Fibroblast of skin of left biceps (primary cell): ENCODE measurements at regions not wholly inside any gene's neighbourhood (a gene's known extent, or its start where the extent isn't known, plus 50 kb on each side); places are given as distances from the start of the nearest gene placed in this dataset.
A peak's percentile ranks its signal among the peaks of the same experiment; 100 is the strongest.

Experiments
- DNase-seq, 2 experiments: peaks; one replicate each; pipeline ENCODE4 v3.0.0-alpha.2; 2013; ENCODE audit warnings: low read depth in 2 of 2

DNA sequence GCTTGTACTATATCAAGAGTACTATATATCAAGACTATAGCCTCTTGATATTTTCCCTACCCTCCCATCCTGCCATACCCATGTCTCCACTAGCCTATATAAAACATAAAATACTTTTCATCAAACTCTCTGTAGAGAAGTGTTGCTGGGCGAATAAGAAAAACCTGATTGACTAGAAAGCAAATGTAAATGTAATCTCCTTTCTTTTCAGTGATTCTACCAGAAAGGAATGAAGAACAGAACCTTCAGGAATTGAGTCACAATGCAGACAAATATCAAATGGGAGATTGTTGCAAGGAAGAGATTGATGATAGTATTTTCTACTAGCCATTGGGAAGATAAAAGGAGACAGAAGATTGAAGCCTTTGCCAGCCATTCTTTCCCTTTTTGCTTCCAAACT, 89.2 kb downstream of the KCNRG start:
- no peak for DNase-seq

DNA sequence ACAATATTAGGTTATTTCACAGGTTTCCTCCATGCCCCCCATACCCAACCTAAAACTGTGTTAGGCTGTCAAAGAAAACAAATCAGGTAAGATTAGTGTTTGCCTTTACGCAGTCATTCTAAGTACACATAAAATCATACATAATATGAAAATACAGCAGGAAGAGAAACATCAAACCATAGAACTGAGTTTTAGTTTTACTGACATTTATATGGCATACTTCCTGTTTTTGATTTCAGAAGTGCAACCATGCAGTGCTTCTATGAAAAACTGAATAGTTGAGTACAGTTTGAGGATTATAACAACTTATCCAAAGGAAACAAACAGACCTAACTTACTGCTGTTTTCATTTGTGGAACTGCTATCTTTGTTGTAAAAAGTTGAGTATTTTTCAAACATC, 91.3 kb downstream of the KCNRG start:
- DNase-seq: no peak

DNA sequence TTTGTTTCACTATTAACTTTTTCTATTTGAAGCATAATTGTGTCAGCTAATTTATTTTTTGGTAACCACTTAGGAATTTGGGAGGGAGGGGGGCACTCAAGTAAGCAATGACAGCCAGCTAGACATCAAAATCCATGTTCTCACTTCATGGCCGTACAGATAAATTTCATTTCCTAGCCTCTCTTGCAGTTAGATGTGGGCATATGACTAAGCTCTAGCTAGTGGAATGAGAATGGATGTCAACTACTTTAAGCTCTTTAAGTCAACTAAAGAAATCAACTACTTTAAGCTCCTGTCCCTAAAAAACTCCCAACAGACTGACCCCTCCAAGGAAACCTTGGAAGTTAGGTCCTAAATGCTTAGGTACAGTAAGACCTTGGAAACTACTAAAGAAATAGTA, 92.0 kb downstream of the KCNRG start:
- no peak for DNase-seq

DNA sequence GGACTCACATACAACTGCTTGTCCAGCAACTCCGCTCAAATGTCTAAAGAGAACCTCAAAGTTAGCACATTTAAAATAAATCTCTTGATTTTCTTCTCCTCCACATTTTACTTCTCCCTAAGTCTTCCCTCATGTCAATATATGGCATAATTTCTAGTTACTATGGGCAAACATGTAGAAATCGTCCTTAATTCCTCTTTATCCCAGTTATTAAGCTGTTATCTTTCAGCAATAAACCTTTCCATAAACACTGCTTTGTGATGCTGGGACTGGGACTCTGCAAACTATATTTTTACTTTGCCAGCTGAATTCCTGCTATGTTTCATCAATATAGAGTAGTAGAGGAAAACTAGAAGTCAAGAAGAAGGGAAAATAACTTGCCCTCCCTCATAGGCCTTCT, 99.7 kb downstream of the KCNRG start:
- no peak for DNase-seq

DNA sequence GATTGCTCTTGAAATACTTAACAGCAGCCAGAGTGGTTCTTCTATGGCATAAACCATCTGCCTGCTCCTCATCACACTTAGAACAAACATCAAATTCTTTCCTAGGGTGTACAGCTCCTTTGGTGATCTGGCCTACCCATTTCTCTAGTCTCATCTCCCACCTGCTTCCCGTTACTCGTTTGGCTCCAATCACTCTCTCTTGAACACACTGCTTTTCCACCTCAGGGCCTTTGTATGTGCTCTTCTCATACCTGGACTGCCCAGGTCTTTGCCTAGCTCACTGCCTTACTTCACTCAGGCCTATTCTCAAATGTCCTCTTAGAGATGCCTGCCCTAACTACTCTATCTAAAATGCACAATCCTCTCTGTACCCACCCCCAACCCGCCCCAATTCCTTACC, 100.5 kb downstream of the KCNRG start:
- no peak for DNase-seq

DNA sequence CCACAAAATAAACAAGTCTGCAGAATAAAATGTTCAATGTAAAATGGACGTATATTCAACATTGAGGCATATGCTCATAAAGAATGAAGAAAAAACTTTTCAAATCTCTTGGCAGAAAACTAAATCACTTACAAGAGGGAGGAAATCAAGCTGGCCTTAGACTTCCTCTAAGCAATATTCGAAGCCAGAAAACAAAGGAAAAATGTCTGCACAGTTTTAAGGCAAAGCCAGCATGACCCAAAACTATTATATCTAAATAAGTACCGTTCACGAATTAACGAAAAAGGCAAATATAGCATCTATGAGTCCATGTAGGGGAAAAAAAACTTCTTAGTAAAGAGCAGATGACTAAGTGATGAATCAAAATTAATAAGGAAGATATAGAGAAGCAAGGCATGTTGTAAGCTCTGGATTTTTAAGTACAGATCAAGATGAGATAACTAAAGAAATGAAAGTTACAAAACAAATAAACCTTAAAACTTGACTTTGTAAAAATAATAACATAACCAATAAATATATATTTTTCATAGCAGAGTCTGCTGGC, 101.3 kb downstream of the KCNRG start:
- no peak for DNase-seq

DNA sequence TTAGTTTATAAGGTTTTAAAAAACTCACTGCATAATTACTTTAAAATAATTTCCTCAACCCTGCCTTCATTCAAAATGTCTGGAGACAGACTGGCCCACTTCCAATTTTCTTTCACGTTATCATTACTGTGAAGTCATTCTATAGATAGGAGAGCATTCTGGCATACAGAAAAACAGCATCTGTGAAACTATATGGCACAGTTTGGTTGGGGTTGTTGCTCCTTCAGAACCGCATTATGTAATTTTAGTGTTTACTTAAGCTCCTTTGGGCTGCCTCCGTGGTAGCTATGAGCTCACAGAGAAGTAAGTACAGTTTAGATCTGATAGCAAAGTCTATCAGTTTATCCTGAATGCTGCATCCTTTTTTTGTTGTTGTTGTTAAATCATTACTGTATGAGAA, 104.3 kb downstream of the KCNRG start:
- no peak for DNase-seq

DNA sequence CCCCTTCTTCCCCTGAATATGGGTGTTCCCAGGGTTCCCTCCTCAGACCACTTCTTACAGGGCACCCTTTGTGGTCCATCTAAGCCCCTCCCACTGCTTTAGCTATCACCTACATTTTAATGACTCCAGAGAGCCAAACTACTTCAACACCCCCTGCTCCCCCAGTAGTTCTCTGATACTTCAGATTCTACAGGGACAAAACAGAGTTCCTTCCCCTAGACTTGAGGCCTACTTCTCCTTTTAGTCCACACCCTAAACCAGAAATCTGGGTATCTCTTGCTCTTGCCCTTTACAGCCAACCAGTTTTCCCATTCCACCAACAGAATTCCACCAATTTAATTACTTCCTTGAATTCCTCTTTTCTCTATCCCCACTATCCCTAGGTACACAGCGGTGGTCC, 107.2 kb downstream of the KCNRG start:
- DNase-seq: no peak

DNA sequence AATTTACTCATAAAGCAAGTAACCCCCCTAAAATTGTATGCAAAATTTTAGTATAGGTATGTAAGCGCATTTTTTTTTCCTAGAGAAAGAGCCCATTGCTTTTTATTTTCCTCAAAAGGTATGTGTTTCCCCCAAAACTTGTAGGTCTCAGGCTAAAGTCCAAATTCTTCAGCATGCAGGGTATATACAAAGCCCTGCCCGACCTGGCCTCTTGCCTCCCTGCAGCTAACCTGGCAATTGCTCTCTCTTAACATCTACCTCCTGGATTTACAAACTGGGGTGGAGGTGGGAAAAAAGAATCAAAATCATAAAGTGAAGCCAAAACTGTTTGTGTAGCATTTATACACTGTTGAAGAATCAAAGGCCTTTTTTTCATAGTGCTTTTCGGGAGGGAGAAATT, 107.8 kb downstream of the KCNRG start:
- DNase-seq: no peak

DNA sequence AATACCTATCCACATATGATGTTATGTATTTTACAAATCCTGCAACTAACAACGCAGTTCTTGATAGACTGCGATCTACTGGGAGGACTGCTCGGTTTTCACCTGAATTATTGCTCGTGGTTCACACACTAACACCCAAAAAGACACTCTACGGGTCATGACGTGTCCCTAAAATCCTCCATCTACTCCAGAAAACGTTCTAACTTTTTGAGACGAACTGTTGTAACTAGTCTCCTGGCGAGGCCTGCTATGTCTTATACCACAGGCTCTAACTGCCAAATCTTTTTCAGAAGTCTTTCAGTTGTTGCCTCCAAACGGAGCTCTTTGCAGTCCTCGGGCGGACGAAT, 108.2 kb downstream of the KCNRG start:
- DNase-seq: no peak

DNA sequence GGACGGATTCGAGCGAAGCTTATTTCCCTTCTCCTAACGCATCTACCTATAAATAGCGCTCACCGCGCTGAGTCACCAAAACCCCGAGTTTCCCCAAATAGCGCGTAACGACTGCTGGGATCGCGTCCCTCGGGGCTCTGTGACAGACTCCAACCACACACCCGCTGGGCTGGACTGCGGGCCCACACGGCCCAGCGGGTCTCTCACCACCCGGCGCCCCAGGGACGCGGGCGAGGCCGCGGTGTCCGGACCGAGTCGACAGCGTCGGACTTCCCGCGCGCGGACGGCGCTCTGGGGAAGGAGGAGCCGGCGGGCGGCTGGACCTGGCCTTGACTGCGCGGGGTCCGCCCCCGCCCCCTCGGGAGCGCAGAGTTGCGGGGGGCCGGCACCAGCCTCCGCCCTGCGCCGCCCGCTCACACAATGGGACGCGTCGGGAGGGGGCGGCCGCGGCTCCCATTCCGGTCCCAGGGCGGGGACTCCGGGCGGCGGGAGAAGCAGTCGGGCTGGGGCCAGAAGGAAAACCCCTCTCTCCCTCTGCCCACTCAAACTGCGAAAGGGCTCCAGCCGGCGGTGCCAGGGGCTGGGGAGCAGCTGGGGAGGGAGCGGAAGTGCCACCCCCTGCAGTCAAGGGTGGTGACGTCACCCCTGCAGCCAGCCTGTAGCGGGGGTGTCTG, 108.8 kb downstream of the KCNRG start:
- peak; percentile 36 to 90 for DNase-seq

DNA sequence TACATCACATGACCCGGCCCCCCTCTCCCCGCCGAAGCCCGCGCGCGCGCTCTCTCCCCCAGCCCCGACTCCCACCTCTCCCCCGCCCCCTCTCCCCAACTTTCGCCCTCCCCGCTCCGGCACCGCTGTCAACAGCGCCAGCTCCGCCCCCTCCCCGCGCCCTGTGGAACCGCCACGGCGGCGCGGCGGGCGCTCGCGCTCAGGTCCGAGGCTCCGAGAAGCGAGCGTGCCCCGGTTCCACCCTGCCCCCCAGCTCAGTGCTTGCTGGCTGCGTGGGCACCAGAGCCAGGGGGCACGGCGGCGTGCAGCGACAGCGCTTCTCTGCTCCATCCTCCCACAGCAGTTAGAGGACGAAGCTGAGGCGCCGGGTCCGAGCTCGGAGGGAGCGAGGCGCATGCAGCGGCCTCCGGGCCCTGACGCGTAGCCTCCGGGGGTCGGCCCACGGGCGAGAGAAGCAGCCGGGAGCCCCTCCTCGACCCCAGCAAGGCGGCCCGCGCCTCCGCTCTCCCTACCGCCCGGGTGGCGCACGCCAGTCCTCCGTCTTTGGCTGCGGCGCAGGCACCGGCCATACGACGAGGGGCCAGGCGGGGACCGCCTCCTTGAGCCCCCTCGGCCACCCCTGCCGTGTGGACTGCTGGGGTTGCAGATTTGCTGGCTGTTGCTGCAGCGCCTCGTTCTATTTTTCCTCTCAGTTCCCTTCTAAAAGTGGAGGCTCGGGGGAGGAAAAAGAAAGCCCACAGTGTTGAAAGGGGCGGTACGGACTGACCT, 109.5 kb downstream of the KCNRG start:
- DNase-seq: peak in 1 of 2 experiments; percentile 90

DNA sequence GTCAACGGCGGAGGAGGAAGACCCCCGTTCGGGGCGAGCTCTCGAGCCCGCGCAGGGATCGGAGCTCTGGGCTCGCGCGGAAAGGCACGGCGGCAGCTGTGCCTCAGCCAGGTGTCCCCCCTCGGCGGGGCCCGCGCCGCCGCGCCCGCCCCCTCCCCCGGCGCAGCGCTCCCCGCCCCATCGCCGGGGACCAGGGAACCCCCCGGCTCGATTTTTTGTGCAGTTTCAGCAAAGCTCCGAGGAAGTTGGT, 110.0 kb downstream of the KCNRG start:
- DNase-seq: no peak

DNA sequence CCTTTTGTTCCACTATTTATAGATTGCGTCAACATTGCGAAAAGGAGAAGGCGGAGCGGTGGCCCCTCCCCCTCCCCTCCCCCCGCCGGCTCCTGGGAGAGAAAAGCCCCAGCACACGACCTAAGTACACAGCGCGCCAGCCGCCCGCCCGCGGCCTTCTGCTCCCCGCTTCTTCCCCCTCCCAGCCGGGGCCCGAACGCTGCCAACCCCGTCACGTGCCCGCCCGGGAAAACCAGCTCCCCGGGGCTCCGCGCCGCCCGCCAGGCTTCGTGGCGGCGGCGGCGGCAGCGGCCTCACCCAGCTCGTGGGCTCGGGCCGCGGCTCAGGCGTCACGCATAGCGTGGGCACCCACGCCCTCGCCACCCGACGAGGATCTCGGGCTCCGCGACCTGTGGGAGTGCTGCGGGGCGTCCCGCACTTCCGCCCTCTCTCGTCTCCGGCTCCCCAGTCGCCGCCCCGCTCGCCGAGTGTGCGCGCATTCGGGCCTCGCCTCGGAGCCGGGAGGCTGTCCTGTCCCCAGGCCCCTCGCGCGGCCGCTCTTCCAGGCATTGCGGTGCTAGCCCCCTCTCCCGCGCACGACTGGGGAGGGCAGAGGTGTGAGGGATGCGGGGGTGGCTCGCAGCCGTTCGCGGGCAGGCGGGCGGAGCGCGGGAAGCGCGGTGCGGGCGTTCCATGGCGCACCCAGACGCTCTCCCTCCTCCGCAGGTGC, 110.5 kb downstream of the KCNRG start:
- DNase-seq: peak; percentile 74 to 79

DNA sequence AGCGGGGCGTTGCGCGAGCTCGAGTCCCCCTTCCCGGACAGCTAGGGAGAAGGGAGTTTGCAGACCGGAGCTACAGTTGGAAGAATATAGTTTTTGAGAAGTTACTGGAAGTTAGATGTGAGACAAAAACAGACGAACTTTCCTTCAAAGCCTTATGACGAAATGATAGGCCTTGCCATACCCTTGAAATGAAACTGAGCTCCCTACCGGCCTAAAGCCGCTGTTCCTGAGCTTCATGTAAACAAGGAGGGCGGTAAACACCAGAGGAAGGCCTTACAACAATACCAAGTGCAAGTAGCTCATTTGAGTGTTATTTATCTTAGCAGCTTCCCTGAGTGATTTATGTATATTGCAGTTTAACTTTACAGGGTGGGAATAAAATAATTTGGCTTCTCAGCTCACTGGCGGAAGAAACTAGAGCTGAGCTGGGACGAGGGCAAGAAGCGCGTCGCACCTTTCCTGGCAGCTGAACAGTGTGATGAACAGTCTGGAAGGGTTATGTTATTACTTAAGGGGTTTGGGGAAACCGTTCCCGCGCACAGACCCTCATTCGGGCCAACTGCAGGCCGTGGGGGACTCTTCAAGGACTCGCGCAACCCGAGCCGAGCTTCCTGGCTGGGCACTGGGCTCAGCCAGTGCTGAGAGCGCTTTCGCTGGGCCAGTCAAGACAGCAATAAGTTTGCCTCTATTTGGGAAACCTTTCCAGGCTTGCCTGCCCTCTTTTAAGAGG, 111.2 kb downstream of the KCNRG start:
- DNase-seq: no peak

DNA sequence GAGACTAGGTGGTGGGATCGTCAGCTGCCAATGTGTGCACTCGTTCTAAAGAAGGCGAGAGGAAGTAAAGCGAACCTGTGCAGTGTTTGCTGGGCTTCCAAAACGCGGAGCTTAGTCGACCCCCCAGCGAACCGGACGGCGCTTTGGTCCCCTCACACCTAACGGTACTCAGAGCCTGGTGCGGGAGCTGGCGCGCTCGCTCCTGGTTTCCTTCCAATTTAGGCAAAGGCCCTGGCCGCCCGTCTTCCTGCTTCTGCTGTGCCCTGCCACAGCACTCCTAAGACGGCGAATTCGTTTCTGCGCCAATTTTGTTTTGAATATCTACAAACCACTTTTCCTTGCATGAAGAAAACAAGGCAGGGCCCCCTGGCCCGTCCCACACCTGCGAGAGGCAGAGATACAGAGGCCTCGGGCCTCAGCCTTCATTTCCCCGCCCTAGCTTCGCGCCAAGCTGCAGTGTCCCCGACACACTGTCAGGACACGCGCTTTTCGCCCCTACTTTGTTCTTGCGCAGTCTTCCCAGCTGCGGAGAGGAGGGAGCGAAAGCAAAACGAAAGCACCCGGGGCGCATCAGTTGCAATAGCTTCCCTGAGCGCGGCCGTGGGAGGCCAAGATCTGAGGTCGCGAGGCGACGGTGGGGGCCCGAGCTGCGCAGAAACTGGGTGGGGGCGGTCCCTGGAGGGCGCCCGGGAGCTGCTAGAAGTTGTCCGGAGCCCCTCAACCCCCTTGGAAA, 111.9 kb downstream of the KCNRG start:
- DNase-seq: no peak

DNA sequence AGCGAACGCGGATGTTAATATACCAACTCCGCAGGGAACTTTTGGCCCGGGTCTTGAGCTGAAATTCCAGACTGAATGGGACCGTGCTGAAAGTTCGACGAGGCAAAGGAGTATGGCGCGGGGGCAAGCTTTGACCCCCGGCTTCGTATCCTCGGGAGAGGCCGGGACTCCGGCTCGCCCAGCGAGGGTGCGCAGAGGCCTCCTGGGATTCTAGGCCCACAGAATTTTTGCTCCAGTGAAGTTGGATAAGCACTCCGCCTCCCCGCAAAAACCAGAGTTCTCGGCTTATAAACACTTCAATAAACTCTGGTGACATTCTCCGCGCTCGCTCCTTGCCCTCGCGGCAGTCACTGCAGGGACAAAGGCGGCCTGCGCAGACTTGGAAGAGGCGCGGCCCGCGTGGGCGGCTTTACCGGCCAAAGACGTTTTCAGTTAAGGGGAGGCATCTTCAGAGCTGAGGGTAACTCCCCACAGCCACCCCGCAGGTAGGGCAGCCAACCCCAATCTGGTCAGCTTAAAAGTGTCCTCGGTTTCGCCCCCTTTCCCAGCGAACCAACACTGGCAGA, 112.6 kb downstream of the KCNRG start:
- DNase-seq: no peak

DNA sequence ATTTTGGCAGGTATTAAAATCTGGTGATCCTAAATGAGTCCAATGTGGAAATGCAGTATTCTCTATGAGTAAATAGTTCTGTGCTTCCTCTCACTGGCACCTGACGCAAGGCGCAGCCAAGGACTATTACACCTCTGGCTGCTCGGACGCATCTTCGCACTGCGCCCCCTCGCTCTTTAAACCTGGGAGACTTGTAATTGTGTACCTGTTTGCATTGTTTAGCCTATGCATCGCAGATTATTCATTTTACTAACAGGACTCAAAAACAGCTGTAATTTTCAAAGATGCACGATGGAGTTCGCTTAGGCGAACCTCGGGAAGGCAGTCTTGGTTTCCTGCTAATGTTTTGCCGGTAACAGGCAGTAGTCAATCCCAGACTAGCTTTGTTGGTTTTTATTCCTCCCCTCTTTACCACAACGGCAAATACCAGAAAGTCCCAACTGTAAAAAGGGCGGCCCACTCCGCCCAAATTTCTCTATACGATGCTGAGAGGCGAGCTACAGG, 113.2 kb downstream of the KCNRG start:
- DNase-seq: no peak

DNA sequence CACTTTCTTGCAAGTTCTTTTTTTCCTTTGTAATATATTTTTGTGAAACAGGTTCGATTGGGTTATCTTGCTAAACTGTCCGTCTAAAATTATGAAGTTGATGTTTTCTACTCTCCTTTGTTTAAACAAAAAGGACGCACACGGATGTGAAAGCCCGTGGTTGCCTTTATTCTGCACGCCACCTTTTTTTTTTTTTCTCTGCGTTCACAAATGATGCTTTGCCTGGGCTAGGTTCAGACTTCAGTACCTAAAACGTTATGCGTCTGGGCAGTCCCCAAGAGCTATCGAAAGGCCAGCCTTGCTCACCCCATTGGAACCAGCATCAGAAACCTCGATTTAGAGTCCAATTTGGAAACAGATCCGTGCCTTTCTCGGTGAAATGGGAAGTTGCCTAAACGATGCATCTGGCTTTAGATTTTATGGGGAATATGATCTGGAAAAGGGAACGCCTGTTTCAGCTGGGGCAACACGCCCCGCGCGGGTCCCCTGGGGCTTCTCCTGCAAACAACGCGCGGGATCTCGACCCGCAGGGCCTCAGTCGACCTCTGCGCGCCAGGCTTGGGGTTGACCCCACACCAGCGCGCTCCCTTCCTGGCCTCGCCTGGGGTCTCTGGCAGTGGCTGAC, 113.9 kb downstream of the KCNRG start:
- no peak for DNase-seq

DNA sequence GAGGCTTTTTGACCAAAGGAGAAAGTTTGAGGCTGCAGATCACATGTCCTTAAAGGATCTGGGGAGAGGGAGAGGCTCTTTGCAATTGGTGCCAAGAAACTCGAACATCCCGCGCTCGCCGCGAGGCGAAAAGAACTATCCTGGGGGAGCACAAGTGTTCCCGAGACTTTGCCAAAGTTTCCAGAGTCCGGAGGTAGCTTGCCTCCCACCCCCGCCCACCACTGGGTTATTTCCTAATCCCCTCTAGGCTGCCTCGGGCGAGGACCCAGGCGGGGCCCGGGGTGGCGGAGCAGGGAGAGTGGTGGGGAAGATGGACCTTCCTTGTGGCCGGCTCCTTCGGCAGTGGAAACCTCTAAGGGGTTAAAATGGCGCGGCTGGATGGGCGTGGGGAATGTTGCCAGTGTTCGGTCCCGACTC, 114.5 kb downstream of the KCNRG start:
- no peak for DNase-seq
